Immature natural killer cell (primary cell): ENCODE measurements at regions not wholly inside any gene's neighbourhood (a gene's known extent, or its start where the extent isn't known, plus 50 kb on each side); places are given as distances from the start of the nearest gene placed in this dataset.

ENCODE experiments used
- DNase-seq, 3 donors: peaks; one replicate each; pipeline ENCODE4 v3.0.0; 2022; ENCODE audit warnings: mixed read lengths in 1 of 3
- H3K27ac Mint-ChIP-seq, 6 donors: one replicate each; pipeline ENCODE4 v1.8.0; 2020; ENCODE audit warnings: mixed read lengths in 6 of 6, mild to moderate bottlenecking in 5 of 6, inconsistent platforms in 4 of 6, moderate library complexity in 3 of 6
- H3K27me3 Mint-ChIP-seq, 3 donors: one replicate each; pipeline ENCODE4 v1.8.0; 2020 to 2021; ENCODE audit warnings: low read depth in 3 of 3, mild to moderate bottlenecking in 3 of 3, mixed read lengths in 3 of 3, moderate library complexity in 3 of 3, inconsistent platforms in 1 of 3
- H3K36me3 Mint-ChIP-seq, 3 donors: one replicate each; pipeline ENCODE4 v1.8.0; 2020; ENCODE audit warnings: mixed read lengths in 3 of 3, inconsistent platforms in 2 of 3, mild to moderate bottlenecking in 2 of 3
- H3K4me1 Mint-ChIP-seq, 2 donors: one replicate each; pipeline ENCODE4 v1.8.0; 2020; ENCODE audit warnings: inconsistent platforms in 2 of 2, mild to moderate bottlenecking in 2 of 2, mixed read lengths in 2 of 2, moderate library complexity in 1 of 2
- H3K4me3 Mint-ChIP-seq, 5 donors: one replicate each; pipeline ENCODE4 v1.8.0; 2020; ENCODE audit warnings: mild to moderate bottlenecking in 5 of 5, mixed read lengths in 5 of 5, inconsistent platforms in 3 of 5, moderate library complexity in 3 of 5
- H3K9me3 Mint-ChIP-seq, 6 donors: one replicate each; pipeline ENCODE4 v1.8.0; 2020; ENCODE audit warnings: mild to moderate bottlenecking in 6 of 6, mixed read lengths in 6 of 6, inconsistent platforms in 4 of 6, moderate library complexity in 3 of 6

- Mint-ChIP-seq H3K9me3 (peaks cover 0 to 6% (median 2%) of the 10 kb centered on the region in 6 donors), H3K36me3 (no peaks in the 10 kb centered on the region), H3K4me1 (no peaks in the 10 kb centered on the region), H3K4me3 (no peak overlapping the region), H3K27ac (no peak overlapping the region), H3K27me3 (peaks cover 0 to 1% (median 0%) of the 10 kb centered on the region in 3 donors)
- no peak for DNase-seq
Observed at GRCh38 chr10:84801156-84801555, 472.8 kb downstream of the CCSER2 start.

GRCh38 chr10:84801916-84802315 is 473.5 kb downstream of the CCSER2 start:
- Mint-ChIP-seq H3K27me3 (peaks cover 0 to 2% (median 1%) of the 10 kb centered on the region in 3 donors), H3K36me3 (no peaks in the 10 kb centered on the region), H3K9me3 (peaks cover 0 to 6% (median 2%) of the 10 kb centered on the region in 6 donors), H3K4me3 (no peak overlapping the region), H3K4me1 (no peaks in the 10 kb centered on the region), H3K27ac (no peak overlapping the region)
- no peak for DNase-seq

- H3K4me1 Mint-ChIP-seq: no peaks in the 10 kb centered on the region
- H3K36me3 Mint-ChIP-seq: no peaks in the 10 kb centered on the region
- no peak for DNase-seq
- no peak overlapping the region for H3K27ac Mint-ChIP-seq
- peaks cover 0 to 6% (median 0%) of the 10 kb centered on the region in 6 donors for H3K9me3 Mint-ChIP-seq
- no peak overlapping the region for H3K4me3 Mint-ChIP-seq
- H3K27me3 Mint-ChIP-seq: peaks cover 0 to 2% (median 0%) of the 10 kb centered on the region in 3 donors
Observed at GRCh38 chr10:84805149-84805548, 476.8 kb downstream of the CCSER2 start.

GRCh38 chr10:84811113-84811512 is 482.7 kb downstream of the CCSER2 start:
- H3K4me1 Mint-ChIP-seq: no peaks in the 10 kb centered on the region
- no peak overlapping the region for H3K4me3 Mint-ChIP-seq
- no peak overlapping the region for H3K27ac Mint-ChIP-seq
- H3K36me3 Mint-ChIP-seq: no peaks in the 10 kb centered on the region
- peaks cover 0 to 5% (median 2%) of the 10 kb centered on the region in 3 donors for H3K27me3 Mint-ChIP-seq
- DNase-seq: no peak
- peaks cover 0 to 1% (median 0%) of the 10 kb centered on the region in 6 donors for H3K9me3 Mint-ChIP-seq

- Mint-ChIP-seq H3K4me1 (no peaks in the 10 kb centered on the region), H3K27ac (no peak overlapping the region), H3K9me3 (peaks cover 0 to 6% (median under 1%) of the 10 kb centered on the region in 6 donors), H3K36me3 (no peaks in the 10 kb centered on the region), H3K4me3 (no peak overlapping the region), H3K27me3 (peaks cover 0 to 5% (median 2%) of the 10 kb centered on the region in 3 donors)
- no peak for DNase-seq
Observed at GRCh38 chr10:84818961-84819360, 490.6 kb downstream of the CCSER2 start.

- Mint-ChIP-seq H3K27me3 (peaks cover 0 to 5% (median 2%) of the 10 kb centered on the region in 3 donors), H3K4me3 (no peak overlapping the region), H3K4me1 (no peaks in the 10 kb centered on the region), H3K27ac (no peak overlapping the region), H3K9me3 (peaks cover 0 to 6% (median 2%) of the 10 kb centered on the region in 6 donors), H3K36me3 (no peaks in the 10 kb centered on the region)
- DNase-seq: no peak
Observed at GRCh38 chr10:84820120-84820519, 491.7 kb downstream of the CCSER2 start.

- Mint-ChIP-seq H3K27me3 (peaks cover 0 to 5% (median 2%) of the 10 kb centered on the region in 3 donors), H3K36me3 (no peaks in the 10 kb centered on the region), H3K4me3 (no peak overlapping the region), H3K9me3 (peaks cover 0 to 6% (median 2%) of the 10 kb centered on the region in 6 donors), H3K27ac (no peak overlapping the region), H3K4me1 (no peaks in the 10 kb centered on the region)
- no peak for DNase-seq
Observed at GRCh38 chr10:84820596-84820995, 492.2 kb downstream of the CCSER2 start.

- H3K9me3 Mint-ChIP-seq: peaks cover 0 to 6% (median 2%) of the 10 kb centered on the region in 6 donors
- DNase-seq: no peak
Observed at GRCh38 chr10:84822931-84823630, 494.7 kb downstream of the CCSER2 start.

GRCh38 chr10:84824525-84824924 is 496.1 kb downstream of the CCSER2 start:
- H3K4me1 Mint-ChIP-seq: no peaks in the 10 kb centered on the region
- H3K4me3 Mint-ChIP-seq: no peak overlapping the region
- peaks cover 0 to 2% (median 1%) of the 10 kb centered on the region in 6 donors for H3K9me3 Mint-ChIP-seq
- H3K27me3 Mint-ChIP-seq: peaks cover 0 to 5% (median 0%) of the 10 kb centered on the region in 3 donors
- H3K27ac Mint-ChIP-seq: no peak overlapping the region
- no peak for DNase-seq
- H3K36me3 Mint-ChIP-seq: no peaks in the 10 kb centered on the region

More at GRCh38 chr10:84822931-84823630, 494.7 kb downstream of the CCSER2 start:
- Mint-ChIP-seq H3K36me3 (no peaks in the 10 kb centered on the region), H3K4me3 (no peak overlapping the region), H3K4me1 (no peaks in the 10 kb centered on the region), H3K27me3 (peaks cover 0 to 5% (median 0%) of the 10 kb centered on the region in 3 donors), H3K27ac (no peak overlapping the region)

- Mint-ChIP-seq H3K27me3 (peaks cover 0 to 5% (median 0%) of the 10 kb centered on the region in 3 donors), H3K36me3 (no peaks in the 10 kb centered on the region), H3K27ac (no peak overlapping the region), H3K4me1 (no peaks in the 10 kb centered on the region), H3K9me3 (peaks cover 0 to 3% (median 1%) of the 10 kb centered on the region in 6 donors), H3K4me3 (no peak overlapping the region)
- no peak for DNase-seq
Observed at GRCh38 chr10:84825330-84825729, 496.9 kb downstream of the CCSER2 start.

- H3K4me1 Mint-ChIP-seq: no peaks in the 10 kb centered on the region
- DNase-seq: no peak
- H3K4me3 Mint-ChIP-seq: no peak overlapping the region
- H3K9me3 Mint-ChIP-seq: peaks cover 0 to 4% (median 2%) of the 10 kb centered on the region in 6 donors
- H3K27ac Mint-ChIP-seq: no peak overlapping the region
- H3K27me3 Mint-ChIP-seq: no peaks in the 10 kb centered on the region
- no peaks in the 10 kb centered on the region for H3K36me3 Mint-ChIP-seq
Observed at GRCh38 chr10:84826704-84827103, 498.3 kb downstream of the CCSER2 start.

GRCh38 chr10:84829131-84829530 is 500.7 kb downstream of the CCSER2 start:
- H3K27me3 Mint-ChIP-seq: no peaks in the 10 kb centered on the region
- H3K4me3 Mint-ChIP-seq: no peak overlapping the region
- no peak for DNase-seq
- no peaks in the 10 kb centered on the region for H3K4me1 Mint-ChIP-seq
- no peak overlapping the region for H3K27ac Mint-ChIP-seq
- peaks cover 1 to 5% (median 3%) of the 10 kb centered on the region in 6 donors for H3K9me3 Mint-ChIP-seq
- H3K36me3 Mint-ChIP-seq: no peaks in the 10 kb centered on the region

GRCh38 chr10:84837041-84837812 is 508.8 kb downstream of the CCSER2 start:
- Mint-ChIP-seq H3K36me3 (no peaks in the 10 kb centered on the region), H3K4me3 (no peak overlapping the region), H3K9me3 (peaks cover 0 to 5% (median 0%) of the 10 kb centered on the region in 6 donors), H3K4me1 (no peaks in the 10 kb centered on the region), H3K27me3 (peaks cover 0 to 4% (median 2%) of the 10 kb centered on the region in 3 donors), H3K27ac (no peak overlapping the region)
- no peak for DNase-seq

- Mint-ChIP-seq H3K36me3 (no peaks in the 10 kb centered on the region), H3K4me1 (no peaks in the 10 kb centered on the region), H3K9me3 (peaks cover 0 to under 1% (median 0%) of the 10 kb centered on the region in 6 donors), H3K27me3 (peaks cover 2 to 4% (median 2%) of the 10 kb centered on the region in 3 donors), H3K27ac (no peak overlapping the region), H3K4me3 (no peak overlapping the region)
- DNase-seq: no peak
Observed at GRCh38 chr10:84837877-84838276, 509.5 kb downstream of the CCSER2 start.
